GM03348 (cell line): ENCODE measurements at regions not wholly inside any gene's neighbourhood (a gene's known extent, or its start where the extent isn't known, plus 50 kb on each side); places are given as distances from the start of the nearest gene placed in this dataset.
"Not testable (repeated sequence)": the region's sequence is repeated elsewhere in the genome, so short reads cannot be mapped to it uniquely, and the experiment has no call there.

Experiments used
- DNase-seq: peaks from one replicate; pipeline ENCODE4 v3.0.0; 2012; ENCODE audit warnings: low spot score

GRCh38 chr19:29873801-29874575 is 62.2 kb downstream of the CCNE1 start:
- no peak for DNase-seq

GRCh38 chr19:29875931-29876330 is 64.1 kb downstream of the CCNE1 start:
- DNase-seq, result no peak

- DNase-seq, result no peak
Observed at GRCh38 chr19:29876414-29876813, 64.6 kb downstream of the CCNE1 start.

GRCh38 chr19:29876908-29877307 is 65.1 kb downstream of the CCNE1 start:
- not testable (repeated sequence) for DNase-seq

GRCh38 chr19:29878973-29879654 is 62.9 kb upstream of the URI1 start:
- DNase-seq, result peak; percentile 44

- no peak for DNase-seq
Observed at GRCh38 chr19:29879655-29879974, 62.4 kb upstream of the URI1 start.

GRCh38 chr19:29880498-29881081 is 61.4 kb upstream of the URI1 start:
- no peak for DNase-seq

- DNase-seq, result peak; percentile 71
Observed at GRCh38 chr19:29881386-29881785, 60.7 kb upstream of the URI1 start.

GRCh38 chr19:29882719-29883105 is 59.3 kb upstream of the URI1 start:
- no peak for DNase-seq

GRCh38 chr19:29884044-29884443 is 58.0 kb upstream of the URI1 start:
- DNase-seq, result no peak

- DNase-seq, result no peak
Observed at GRCh38 chr19:29884466-29884865, 57.6 kb upstream of the URI1 start.

GRCh38 chr19:29886106-29886505 is 55.9 kb upstream of the URI1 start:
- DNase-seq, result not testable (repeated sequence)

- DNase-seq, result no peak
Observed at GRCh38 chr19:29886586-29886985, 55.5 kb upstream of the URI1 start.

GRCh38 chr19:29887442-29887855 is 54.6 kb upstream of the URI1 start:
- no peak for DNase-seq

GRCh38 chr19:29888047-29888446 is 54.0 kb upstream of the URI1 start:
- DNase-seq, result not testable (repeated sequence)

- no peak for DNase-seq
Observed at GRCh38 chr19:29889702-29890101, 52.3 kb upstream of the URI1 start.

GRCh38 chr19:29890392-29890791 is 51.6 kb upstream of the URI1 start:
- no peak for DNase-seq
